GM21367 (cell line): ENCODE measurements at regions not wholly inside any gene's neighbourhood (a gene's known extent, or its start where the extent isn't known, plus 50 kb on each side); places are given as distances from the start of the nearest gene placed in this dataset.
"Not testable (repeated sequence)": the region's sequence is repeated elsewhere in the genome, so short reads cannot be mapped to it uniquely, and the experiment has no call there.

Source experiments
- ATAC-seq: cut with Tn5 transposase; IDR thresholded peaks from one replicate; pipeline ENCODE4 v1.9.1; 2021; ENCODE audit not compliant: unreplicated experiment

GRCh38 chr5:7208938-7209337 lies 187.0 kb upstream of the ADCY2 start:
- no peak for ATAC-seq

- ATAC-seq: no peak
Measured at GRCh38 chr5:7209658-7210057, 186.3 kb upstream of the ADCY2 start.

DNA sequence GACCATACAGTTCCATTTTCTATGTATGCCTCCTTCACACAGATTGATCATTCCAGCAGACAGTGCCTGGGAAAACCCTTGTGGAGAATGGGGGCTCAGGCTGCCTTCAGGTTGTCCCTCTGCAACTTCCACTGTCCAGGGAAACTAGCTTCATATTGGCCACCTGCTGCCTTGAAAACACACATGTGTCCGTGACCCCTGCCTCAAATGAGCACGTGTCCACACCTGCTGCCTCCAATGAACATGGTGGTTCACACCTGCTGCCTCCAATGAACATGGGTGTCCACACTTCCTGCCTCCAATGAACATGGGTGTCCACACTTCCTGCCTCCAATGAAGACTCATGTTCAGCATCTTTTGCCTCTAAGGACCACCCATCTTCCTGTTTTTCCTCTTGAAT lies 185.4 kb upstream of the ADCY2 start:
- ATAC-seq: no peak

- ATAC-seq: no peak
Measured at GRCh38 chr5:7213525-7213924, 182.4 kb upstream of the ADCY2 start.

- no peak for ATAC-seq
Measured at GRCh38 chr5:7214906-7215416, 181.0 kb upstream of the ADCY2 start.

DNA sequence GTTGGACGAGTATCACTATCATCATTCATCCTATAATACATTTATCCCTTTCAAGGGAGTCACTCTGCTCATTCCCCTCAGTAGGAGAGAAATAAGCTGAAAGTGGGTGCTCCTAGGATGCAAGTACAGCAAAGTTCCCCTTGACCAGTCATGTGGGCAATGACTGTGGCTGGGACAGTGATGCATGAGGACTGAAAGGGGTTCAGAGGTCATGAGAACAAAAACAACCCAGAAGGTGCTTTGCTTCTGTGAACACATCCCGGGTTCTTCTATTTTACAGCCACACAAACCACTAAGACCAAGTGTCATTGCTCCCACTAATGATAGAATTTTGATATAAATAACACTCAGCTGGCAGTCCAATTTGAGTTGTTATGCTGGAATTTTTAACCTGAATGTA lies 177.8 kb upstream of the ADCY2 start:
- no peak for ATAC-seq

DNA sequence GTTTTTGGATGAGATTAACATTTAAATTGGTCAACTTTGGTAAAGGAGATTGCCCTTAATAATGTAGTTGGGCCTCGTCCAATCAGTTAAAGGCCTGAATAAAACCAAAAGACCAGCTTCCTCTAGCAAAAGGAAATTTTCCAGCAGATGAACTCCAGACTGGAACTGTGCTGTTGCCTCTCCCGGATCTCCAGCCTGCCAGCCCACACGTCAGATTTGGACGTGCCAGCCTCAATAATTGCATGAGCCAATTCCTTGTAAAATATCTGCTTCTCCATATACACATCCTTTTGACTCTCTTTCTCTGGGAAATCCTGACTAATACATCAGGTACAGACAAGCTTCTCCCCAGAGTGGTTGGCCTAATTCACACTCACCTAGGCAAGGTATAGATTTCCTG lies 175.8 kb upstream of the ADCY2 start:
- no peak for ATAC-seq

DNA sequence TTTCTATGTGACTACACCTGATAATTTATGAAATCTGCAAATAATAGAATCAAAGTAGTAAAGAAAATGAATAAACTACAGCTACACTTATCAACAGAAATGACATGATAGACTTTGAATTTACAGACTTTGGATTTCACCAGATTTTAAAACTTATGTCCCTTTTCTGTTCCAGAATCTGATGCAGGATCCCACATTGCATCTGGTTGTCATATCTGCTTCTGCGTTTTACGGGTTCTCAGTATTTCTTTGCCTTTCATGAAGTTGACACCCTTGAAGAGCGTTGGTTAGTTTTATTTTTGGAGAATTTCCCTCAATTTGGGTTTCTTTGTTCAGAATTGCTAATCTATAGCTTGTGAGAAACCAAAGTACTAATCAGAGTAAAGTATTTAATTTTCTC lies 174.9 kb upstream of the ADCY2 start:
- ATAC-seq: no peak

DNA sequence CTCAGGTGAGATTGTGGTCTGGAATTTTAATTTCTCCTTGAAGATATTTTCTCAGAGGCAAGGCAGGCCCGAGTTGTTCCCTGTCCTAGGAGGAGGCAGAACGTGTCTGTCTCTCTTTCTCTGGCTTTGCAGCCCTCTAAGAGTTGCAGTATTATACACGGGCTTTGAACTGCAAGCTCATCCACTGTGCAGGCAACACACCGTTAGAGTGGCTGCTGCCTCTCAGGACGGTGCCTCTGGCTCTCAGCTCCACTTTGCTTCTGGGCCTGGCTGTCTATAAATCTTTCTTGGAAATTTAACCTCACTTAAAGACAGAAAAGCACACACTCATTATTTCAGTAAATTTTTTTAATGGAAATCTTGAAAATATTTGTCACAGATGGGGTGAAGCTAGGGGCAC lies 170.1 kb upstream of the ADCY2 start:
- no peak for ATAC-seq

DNA sequence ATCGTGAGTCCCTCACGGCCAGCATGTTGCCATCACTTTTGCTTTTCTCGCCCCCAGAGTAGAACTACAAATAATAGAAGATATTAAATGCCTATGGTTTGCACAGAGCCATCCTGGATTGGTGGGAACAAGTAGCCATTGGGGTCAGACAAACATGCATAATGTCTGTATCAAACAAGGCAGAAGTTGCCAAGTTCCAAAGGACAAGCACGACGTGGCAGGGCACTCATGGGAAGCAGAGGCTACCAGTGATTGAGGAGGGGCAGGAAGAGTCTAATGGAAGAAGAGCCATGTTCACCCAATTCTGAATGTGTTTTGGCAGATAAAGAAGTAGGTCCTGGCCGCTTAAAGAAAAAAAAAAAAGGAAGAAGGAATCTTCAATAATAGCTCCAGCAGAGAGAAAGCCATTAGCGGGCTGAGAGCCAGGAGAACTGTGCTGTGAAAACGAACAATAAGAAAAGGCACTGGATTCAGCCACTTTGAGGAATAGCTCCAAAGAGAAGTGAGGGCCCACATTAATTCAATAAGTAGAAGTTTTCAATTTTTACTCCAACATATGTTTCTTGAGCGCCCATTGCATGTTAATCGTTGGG lies 153.7 kb upstream of the ADCY2 start:
- ATAC-seq: no peak

DNA sequence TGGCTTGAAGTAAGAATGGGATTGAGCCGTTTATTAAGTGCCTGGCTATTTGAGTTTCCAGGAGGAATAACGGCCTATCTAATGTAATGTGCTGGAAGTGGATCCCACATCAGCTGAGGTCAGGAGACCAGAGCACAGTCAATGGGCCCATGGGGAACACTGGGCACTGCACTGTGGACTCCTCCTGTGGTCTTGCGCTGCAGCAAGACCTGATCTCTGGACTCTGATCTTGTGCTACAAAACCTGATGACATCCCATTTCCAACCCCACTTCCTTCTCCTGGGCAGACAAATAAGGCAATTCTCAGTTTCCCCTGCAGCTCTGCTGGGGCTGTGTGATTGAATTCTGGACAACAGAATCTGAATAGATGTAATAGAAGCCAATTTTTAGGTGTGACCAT lies 151.7 kb upstream of the ADCY2 start:
- ATAC-seq: no peak

DNA sequence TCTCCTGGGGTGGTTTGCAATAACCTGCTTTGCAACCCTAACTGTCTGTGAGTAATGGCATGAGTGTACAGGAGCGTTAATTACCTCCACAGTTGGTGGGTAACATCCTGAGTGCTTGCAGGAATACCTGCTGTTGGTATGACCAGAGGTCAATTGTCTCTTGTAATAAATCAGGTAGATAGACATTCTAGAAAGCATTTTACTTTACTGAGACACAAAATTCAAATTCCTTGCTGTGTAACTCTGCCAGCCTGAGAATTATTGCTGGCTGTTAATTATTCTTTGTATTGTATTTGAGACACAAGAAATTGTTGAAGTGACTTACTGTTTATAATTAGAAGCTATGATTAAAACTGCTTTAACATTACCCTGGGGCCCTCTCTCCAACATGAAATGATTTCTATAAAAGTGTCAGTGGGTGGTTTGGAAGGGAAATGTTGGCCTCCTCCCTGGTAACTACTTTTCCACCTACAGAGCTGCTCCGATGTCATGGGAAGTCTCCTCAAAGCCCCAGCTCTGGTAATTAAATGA lies 150.8 kb upstream of the ADCY2 start:
- no peak for ATAC-seq

DNA sequence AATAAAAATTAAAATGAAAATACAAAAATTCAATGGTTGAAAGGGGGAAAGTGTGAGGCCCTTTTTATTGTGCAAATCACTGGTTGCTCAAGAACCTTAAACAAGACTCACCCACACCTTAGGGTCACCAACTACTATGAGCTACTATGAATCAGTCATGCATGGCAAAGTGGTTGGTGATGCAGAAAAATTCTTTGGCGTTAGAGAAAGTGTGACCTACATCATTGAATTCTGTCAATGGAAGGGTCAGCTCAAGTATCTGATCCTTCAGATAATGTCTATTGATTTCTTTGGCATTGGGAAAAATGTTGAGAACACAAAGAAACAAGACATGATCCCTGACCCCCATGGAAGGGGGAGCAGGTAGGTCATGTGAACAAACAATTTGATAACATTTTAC lies 149.7 kb upstream of the ADCY2 start:
- ATAC-seq: no peak

DNA sequence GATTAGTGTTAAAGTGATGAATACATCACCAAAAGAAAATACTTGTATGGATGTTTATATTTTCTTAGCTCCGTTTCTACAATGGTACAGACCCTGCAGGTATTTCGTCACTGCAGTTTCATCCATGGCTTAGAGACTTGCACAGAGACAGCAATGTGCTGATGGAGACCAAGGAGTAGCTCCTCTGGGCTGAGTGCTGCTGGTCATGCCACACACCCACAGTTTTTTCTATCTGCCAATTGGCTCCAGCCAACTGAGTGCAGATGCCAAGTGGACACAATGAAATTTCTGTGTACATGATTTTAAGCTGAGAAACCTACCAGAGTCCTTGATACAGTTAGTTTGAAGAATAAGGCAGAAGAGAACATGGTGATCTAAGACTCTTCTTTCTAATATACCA lies 145.9 kb upstream of the ADCY2 start:
- ATAC-seq: no peak

DNA sequence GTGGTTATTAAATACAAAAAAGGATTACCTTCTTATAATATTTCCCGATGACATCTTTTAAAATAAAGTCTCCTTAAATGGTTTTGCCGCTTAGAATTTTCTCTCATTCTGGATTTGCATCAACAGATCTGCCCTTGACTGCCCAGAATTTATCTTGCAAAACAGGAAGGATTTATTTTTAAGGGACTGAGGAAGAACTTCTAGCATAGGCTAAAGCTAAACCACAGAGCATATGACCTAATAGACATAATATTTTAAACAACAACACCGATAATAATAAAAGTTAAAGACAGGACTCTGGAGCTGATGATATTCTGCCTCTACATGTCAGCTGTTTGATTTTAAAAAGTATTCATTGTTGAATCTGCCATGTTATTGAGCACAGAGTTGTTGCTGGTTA lies 145.3 kb upstream of the ADCY2 start:
- ATAC-seq: no peak

- no peak for ATAC-seq
Measured at GRCh38 chr5:7251132-7251531, 144.8 kb upstream of the ADCY2 start.

GRCh38 chr5:7261049-7261448 lies 134.9 kb upstream of the ADCY2 start:
- no peak for ATAC-seq

GRCh38 chr5:7261900-7262299 lies 134.0 kb upstream of the ADCY2 start:
- ATAC-seq: no peak

- not testable (repeated sequence) for ATAC-seq
Measured at GRCh38 chr5:7263398-7264015, 132.4 kb upstream of the ADCY2 start.

GRCh38 chr5:7265776-7266175 lies 130.2 kb upstream of the ADCY2 start:
- not testable (repeated sequence) for ATAC-seq

DNA sequence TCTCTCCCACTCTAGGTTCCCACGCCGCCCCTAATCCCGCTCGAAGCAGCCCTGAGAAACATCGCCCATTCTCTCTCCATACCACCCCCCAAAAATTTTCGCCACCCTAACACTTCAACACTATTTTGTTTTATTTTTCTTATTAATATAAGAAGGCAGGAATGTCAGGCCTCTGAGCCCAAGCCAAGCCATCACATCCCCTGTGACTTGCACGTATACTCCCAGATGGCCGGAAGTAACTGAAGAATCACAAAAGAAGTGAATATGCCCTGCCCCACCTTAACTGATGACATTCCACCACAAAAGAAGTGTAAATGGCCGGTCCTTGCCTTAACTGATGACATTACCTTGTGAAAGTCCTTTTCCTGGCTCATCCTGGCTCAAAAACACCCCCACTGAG lies 127.2 kb upstream of the ADCY2 start:
- ATAC-seq: not testable (repeated sequence)

DNA sequence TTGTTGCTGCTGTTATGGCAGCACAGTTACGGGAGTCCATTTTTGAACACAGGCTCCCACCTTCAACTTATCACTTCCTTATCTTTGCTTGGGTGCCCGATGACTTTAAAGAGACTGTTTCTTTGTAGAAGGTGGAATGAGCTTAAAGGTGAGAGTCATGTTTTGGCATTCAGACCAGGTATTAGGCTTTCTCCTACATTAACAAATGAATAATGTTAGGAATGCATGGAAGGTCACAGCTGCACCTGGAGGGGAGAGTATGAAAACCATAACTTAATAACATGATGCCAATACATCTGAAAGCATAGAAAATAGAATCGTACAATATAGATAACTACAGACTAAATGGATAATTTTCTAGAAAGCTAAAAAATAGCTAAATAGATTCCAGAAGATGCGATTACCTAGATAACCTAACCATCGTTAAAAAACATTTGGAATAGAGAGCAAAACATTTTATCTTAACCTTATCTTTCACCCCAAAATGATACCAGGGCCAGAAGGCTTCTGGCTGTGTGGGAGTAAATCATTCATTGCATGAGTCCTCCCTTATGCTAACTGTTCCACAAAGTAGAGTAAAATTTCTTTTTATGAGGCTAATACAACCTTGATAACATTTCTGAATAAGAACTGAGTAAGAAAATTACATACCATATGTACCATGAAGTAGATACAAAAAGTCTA lies 126.2 kb upstream of the ADCY2 start:
- ATAC-seq: no peak
